ENCODE measurements at regions not wholly inside any gene's neighbourhood (a gene's known extent, or its start where the extent isn't known, plus 50 kb on each side); places are given as distances from the start of the nearest gene placed in this dataset.

- H3K4me3 Mint-ChIP-seq (ENCODE audit: low read depth, unreplicated experiment) = no peak overlapping the region
- peaks cover 5% of the 10 kb centered on the region for H3K36me3 Mint-ChIP-seq (ENCODE audit: insufficient read depth, unreplicated experiment)
- H3K4me1 Mint-ChIP-seq (ENCODE audit: low read depth, unreplicated experiment) = no peaks in the 10 kb centered on the region
- intact Hi-C loops (cut with micrococcal nuclease; ENCODE audit: unreplicated experiment) = no loop called here
- H3K9me3 Mint-ChIP-seq (ENCODE audit: low read depth, unreplicated experiment) = peaks cover 7% of the 10 kb centered on the region
- CTCF ChIA-PET = no interaction called here
- TF ChIP-seq CTCF (IDR thresholded peaks at IDR 0.05; ENCODE audit: unreplicated experiment) = no peak
- H3K27me3 Mint-ChIP-seq (ENCODE audit: unreplicated experiment) = peaks cover 14% of the 10 kb centered on the region
- BruUV-seq (replicated peaks) = no TSS peak
- H3K27ac Mint-ChIP-seq (ENCODE audit: unreplicated experiment) = no peak overlapping the region
- no peak for DNase-seq
Measured at GRCh38 chr1:4003846-4004505, 103.9 kb upstream of the C1orf174 start.

- BruUV-seq (replicated peaks) = no TSS peak
- Mint-ChIP-seq H3K27ac (ENCODE audit: unreplicated experiment) (no peak overlapping the region), H3K9me3 (ENCODE audit: low read depth, unreplicated experiment) (peaks cover 7% of the 10 kb centered on the region), H3K36me3 (ENCODE audit: insufficient read depth, unreplicated experiment) (peaks cover 5% of the 10 kb centered on the region), H3K27me3 (ENCODE audit: unreplicated experiment) (peaks cover 14% of the 10 kb centered on the region), H3K4me3 (ENCODE audit: low read depth, unreplicated experiment) (no peak overlapping the region), H3K4me1 (ENCODE audit: low read depth, unreplicated experiment) (no peaks in the 10 kb centered on the region)
- CTCF ChIA-PET = no interaction called here
- no peak for TF ChIP-seq CTCF (IDR thresholded peaks at IDR 0.05; ENCODE audit: unreplicated experiment)
- intact Hi-C loops (cut with micrococcal nuclease; ENCODE audit: unreplicated experiment) = no loop called here
- DNase-seq = no peak
Measured at GRCh38 chr1:4004635-4005430, 104.8 kb upstream of the C1orf174 start.

DNA sequence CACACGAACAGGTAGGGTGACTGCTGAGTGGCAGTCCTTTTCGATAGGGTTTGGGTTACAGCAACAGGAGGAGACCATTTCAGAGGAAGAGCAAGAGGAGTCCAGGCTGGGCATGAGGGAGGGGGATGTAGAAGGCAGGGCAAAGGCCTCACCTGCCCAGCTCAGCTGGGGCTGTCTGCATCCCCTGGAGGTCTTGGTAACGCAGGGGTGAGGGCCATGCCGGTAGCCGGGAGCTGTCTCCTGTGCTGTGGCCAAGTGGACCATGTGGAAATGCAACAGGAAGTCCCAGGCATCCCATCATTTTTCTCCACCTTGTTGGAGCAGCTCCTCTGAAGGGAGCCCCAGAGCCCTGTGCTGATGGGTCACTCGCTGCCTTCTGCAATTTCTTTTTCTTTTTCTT lies 105.4 kb upstream of the C1orf174 start:
- H3K9me3 Mint-ChIP-seq (ENCODE audit: low read depth, unreplicated experiment) = peaks cover 7% of the 10 kb centered on the region
- CTCF ChIA-PET = no interaction called here
- intact Hi-C loops (cut with micrococcal nuclease; ENCODE audit: unreplicated experiment) = no loop called here
- no peak overlapping the region for H3K27ac Mint-ChIP-seq (ENCODE audit: unreplicated experiment)
- peaks cover 14% of the 10 kb centered on the region for H3K27me3 Mint-ChIP-seq (ENCODE audit: unreplicated experiment)
- no peak overlapping the region for H3K4me3 Mint-ChIP-seq (ENCODE audit: low read depth, unreplicated experiment)
- H3K36me3 Mint-ChIP-seq (ENCODE audit: insufficient read depth, unreplicated experiment) = peaks cover 5% of the 10 kb centered on the region
- no peak for TF ChIP-seq CTCF (IDR thresholded peaks at IDR 0.05; ENCODE audit: unreplicated experiment)
- DNase-seq = no peak
- H3K4me1 Mint-ChIP-seq (ENCODE audit: low read depth, unreplicated experiment) = no peaks in the 10 kb centered on the region
- BruUV-seq (replicated peaks) = no TSS peak

DNA sequence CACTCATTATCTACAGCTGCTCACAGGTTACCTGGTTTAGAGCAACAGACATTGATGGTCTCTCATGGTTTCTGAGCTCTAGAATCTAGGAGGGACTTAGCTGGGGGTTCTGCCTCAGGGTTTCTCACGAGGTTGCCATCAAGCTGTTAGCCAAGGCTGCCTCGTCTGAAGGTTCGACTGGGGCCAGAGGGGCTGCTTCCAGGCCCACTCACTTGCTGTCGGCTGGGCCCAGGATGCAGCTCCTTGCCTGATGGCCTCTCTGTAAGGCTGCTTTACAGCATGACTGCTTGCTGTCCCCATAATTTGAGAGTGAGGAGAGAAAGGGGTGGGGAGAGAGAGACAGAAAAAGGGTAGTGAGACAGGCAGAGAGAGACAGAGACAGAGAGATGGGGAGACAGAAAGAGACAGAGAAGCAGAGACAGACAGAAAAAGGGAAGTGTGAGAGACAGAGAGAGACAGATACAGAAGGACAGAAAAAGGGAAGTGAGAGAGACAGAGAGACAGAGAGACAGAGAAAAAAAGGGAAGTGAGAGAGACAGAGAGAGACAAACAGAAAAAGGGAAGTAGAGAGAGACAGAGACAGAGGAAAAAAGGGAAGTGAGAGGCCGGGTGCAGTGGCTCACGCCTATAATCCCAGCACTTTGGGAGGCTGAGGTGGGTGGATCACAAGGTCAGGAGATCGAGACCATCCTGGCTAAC lies 106.8 kb upstream of the C1orf174 start:
- Mint-ChIP-seq H3K27me3 (ENCODE audit: unreplicated experiment) (peaks cover 14% of the 10 kb centered on the region), H3K4me1 (ENCODE audit: low read depth, unreplicated experiment) (no peaks in the 10 kb centered on the region), H3K36me3 (ENCODE audit: insufficient read depth, unreplicated experiment) (peaks cover 5% of the 10 kb centered on the region), H3K9me3 (ENCODE audit: low read depth, unreplicated experiment) (peaks cover 7% of the 10 kb centered on the region), H3K4me3 (ENCODE audit: low read depth, unreplicated experiment) (no peak overlapping the region), H3K27ac (ENCODE audit: unreplicated experiment) (no peak overlapping the region)
- no peak for TF ChIP-seq CTCF (IDR thresholded peaks at IDR 0.05; ENCODE audit: unreplicated experiment)
- BruUV-seq (replicated peaks) = no TSS peak
- CTCF ChIA-PET = no interaction called here
- intact Hi-C loops (cut with micrococcal nuclease; ENCODE audit: unreplicated experiment) = no loop called here
- no peak for DNase-seq
